Heart left ventricle (tissue), 16 donors: ENCODE measurements at regions not wholly inside any gene's neighbourhood (a gene's known extent, or its start where the extent isn't known, plus 50 kb on each side); places are given as distances from the start of the nearest gene placed in this dataset.

Experiments used
- ATAC-seq, 4 donors: fragments of 200-7000 bp; cut with Tn5 transposase; one replicate each; pipeline ENCODE4 v1.9.1; 2020 to 2022; ENCODE audit warnings: moderate library complexity in 4 of 4, mild to moderate bottlenecking in 3 of 4, moderate number of reproducible peaks in 1 of 4
- DNase-seq, 5 donors: peaks; one replicate each; pipeline ENCODE4 v3.0.0-alpha.2; 2020
- H3K27ac ChIP-seq, 12 donors: fragments of 200-600 bp; sonication (generic) in 4 of 12; one replicate each; pipeline versions ENCODE4 v1.5.0 to v1.8.0; 2016 to 2022; ENCODE audit warnings: mild to moderate bottlenecking in 2 of 12
- H3K27me3 ChIP-seq, 9 donors: fragments of 200-600 bp; sonication (generic) in 2 of 9; one replicate each; pipeline versions ENCODE4 v1.5.1 to v1.8.0; 2016 to 2022; ENCODE audit warnings: mild to moderate bottlenecking in 3 of 9
- H3K36me3 ChIP-seq, 9 donors: fragments of 200-600 bp; sonication (generic) in 2 of 9; one replicate each; pipeline versions ENCODE4 v1.5.0 to v1.8.0; 2018 to 2022; ENCODE audit warnings: mild to moderate bottlenecking in 2 of 9
- H3K4me1 ChIP-seq, 12 donors: fragments of 200-600 bp; sonication (generic) in 4 of 12; one replicate each; pipeline versions ENCODE4 v1.5.0 to v1.8.0; 2016 to 2022; ENCODE audit warnings: mild to moderate bottlenecking in 3 of 12
- H3K4me3 ChIP-seq, 12 donors: fragments of 200-600 bp; sonication (generic) in 4 of 12; one replicate each; pipeline versions ENCODE4 v1.5.0 to v1.8.0; 2017 to 2022; ENCODE audit warnings: mild to moderate bottlenecking in 9 of 12, moderate library complexity in 4 of 12
- H3K9me3 ChIP-seq, 12 donors: fragments of 200-600 bp; sonication (generic) in 4 of 12; one replicate each; pipeline versions ENCODE4 v1.5.0 to v1.8.0; 2016 to 2022; ENCODE audit warnings: mild to moderate bottlenecking in 1 of 12
- CTCF ChIP-seq, 12 donors: fragments of 200-600 bp; sonication (generic) in 4 of 12; IDR thresholded peaks; one replicate each; pipeline versions ENCODE4 v1.5.0 to v1.8.0; 2018 to 2022; ENCODE audit warnings: antibody characterized with exemption in 12 of 12, mild to moderate bottlenecking in 5 of 12
- POLR2A ChIP-seq, 2 donors: fragments of 450-650 bp; IDR thresholded peaks; one replicate each; pipeline ENCODE4 v1.6.1; 2017; ENCODE audit warnings: antibody characterized with exemption in 2 of 2, mild to moderate bottlenecking in 2 of 2, moderate library complexity in 2 of 2
- WGBS, 4 donors: extraction: QIAGEN DNeasy Blood & Tissue Kit in 2 of 4; methylation state at CpG; one replicate each; pipeline versions ENCODE4 v1.1.5 to v1.1.7; 2013 to 2018; 5-methylcytosine and 5-hydroxymethylcytosine counted together
- intact Hi-C, 10 donors: fragments of 100-400 bp; cut with DNase I; formaldehyde crosslinking; loops; one replicate each; pipeline versions ENCODE4 v1.11.1 to v1.14.2; 2022
- donor health status: ischemic (EF 13 %, LVEDD 7.1; RV severe dilation, severe dysfunction).
- donor health status: healthy with polysubstance abuse.
- donor health status: DM: no; HTN: yes; CAD: no.
- donor health status: DM: no; HTN: no; CAD: no.
- donor health status: ischemic (EF 25% LVEDD 6.9; RV normal size, moderate dysfunction).
- donor health status: ischemic (EF 25% LVEDD 5.7; RV mildly dilated, moderate dysfunction).
- donor health status: healthy.
- donor health status: DM: yes; HTN: yes; CAD: no.
- donor health status: ischemic (EF 35%, LVEDD 5.7; RV mildly dilated, moderate dysfunction).
- donor health status: nonischemic (EF 11% LVEDD 7.7; RV severe dilation, severe dysfunction).
- donor health status: DM: yes; HTN: yes; CAD: no.
- donor health status: PGD.
- donor health status: ischemic (EF 29% LVEDD 5.4; RV normal size, mild dysfunction).
- donor health status: nonischemic (EF 23%, LVEDD 6.1; RV moderate dilation, normal function).

GRCh38 chr2:58971511-58972360, 730.6 kb upstream of the FANCL start:
- H3K27me3 ChIP-seq, result no peaks in the 10 kb centered on the region
- no peak overlapping the region for H3K27ac ChIP-seq
- ATAC-seq (no peak), DNase-seq (no peak)
- H3K4me1 ChIP-seq, result no peaks in the 10 kb centered on the region
- intact Hi-C loops, result no loop called here
- no peak overlapping the region for H3K4me3 ChIP-seq
- WGBS, 4 donors, result 82 to 91% (median 85%) methylated on average over 14 of the region's 14 CpGs
- TF ChIP-seq CTCF (IDR thresholded peaks at IDR 0.05), result no peak
- no peak for TF ChIP-seq POLR2A (IDR thresholded peaks at IDR 0.05)
- no peaks in the 10 kb centered on the region for H3K36me3 ChIP-seq
- H3K9me3 ChIP-seq, result no peaks in the 10 kb centered on the region

GRCh38 chr2:58970365-58970764, 729.2 kb upstream of the FANCL start:
- intact Hi-C loops, result no loop called here
- no peaks in the 10 kb centered on the region for H3K27me3 ChIP-seq
- H3K4me3 ChIP-seq, result no peak overlapping the region
- ATAC-seq, result no peak
- H3K9me3 ChIP-seq, result no peaks in the 10 kb centered on the region
- H3K4me1 ChIP-seq, result peaks cover 0 to 5% (median 0%) of the 10 kb centered on the region in 12 donors
- TF ChIP-seq POLR2A (IDR thresholded peaks at IDR 0.05), result no peak
- TF ChIP-seq CTCF (IDR thresholded peaks at IDR 0.05), result no peak
- no peaks in the 10 kb centered on the region for H3K36me3 ChIP-seq
- H3K27ac ChIP-seq, result no peak overlapping the region
- WGBS, 4 donors, result 65 to 94% (median 88%) methylated on average over 4 of the region's 4 CpGs
- no peak for DNase-seq

- peaks cover 0 to 6% (median 0%) of the 10 kb centered on the region in 12 donors for H3K4me1 ChIP-seq
- H3K4me3 ChIP-seq, result no peak overlapping the region
- H3K36me3 ChIP-seq, result no peaks in the 10 kb centered on the region
- DNase-seq, result no peak
- 77 to 91% (median 81%) methylated on average over 2 of the region's 2 CpGs for WGBS, 4 donors
- no peak for TF ChIP-seq CTCF (IDR thresholded peaks at IDR 0.05)
- no peak for TF ChIP-seq POLR2A (IDR thresholded peaks at IDR 0.05)
- H3K9me3 ChIP-seq, result no peaks in the 10 kb centered on the region
- no peaks in the 10 kb centered on the region for H3K27me3 ChIP-seq
- no peak overlapping the region for H3K27ac ChIP-seq
- ATAC-seq, result no peak
- intact Hi-C loops, result no loop called here
Observed at GRCh38 chr2:58968885-58969284, 727.8 kb upstream of the FANCL start.

- Histone ChIP-seq H3K27me3 (no peaks in the 10 kb centered on the region), H3K4me3 (no peak overlapping the region), H3K36me3 (no peaks in the 10 kb centered on the region), H3K9me3 (no peaks in the 10 kb centered on the region), H3K4me1 (peaks cover 0 to 6% (median 0%) of the 10 kb centered on the region in 12 donors), H3K27ac (no peak overlapping the region)
- DNase-seq, result no peak
- intact Hi-C loops, result no loop called here
- no peak for TF ChIP-seq CTCF (IDR thresholded peaks at IDR 0.05)
- no peak for TF ChIP-seq POLR2A (IDR thresholded peaks at IDR 0.05)
- ATAC-seq, result no peak
- 40 to 46% (median 43%) methylated on average over 5 of the region's 5 CpGs for WGBS, 4 donors
Observed at GRCh38 chr2:58967736-58968135, 726.6 kb upstream of the FANCL start.
